CD4-positive, alpha-beta T cell treated with Interleukin-21 for 1 hour (primary cell): ENCODE measurements at regions not wholly inside any gene's neighbourhood (a gene's known extent, or its start where the extent isn't known, plus 50 kb on each side); places are given as distances from the start of the nearest gene placed in this dataset.

Experiments used
- DNase-seq: peaks from one replicate; pipeline ENCODE4 v3.0.0-alpha.2; 2020

DNA sequence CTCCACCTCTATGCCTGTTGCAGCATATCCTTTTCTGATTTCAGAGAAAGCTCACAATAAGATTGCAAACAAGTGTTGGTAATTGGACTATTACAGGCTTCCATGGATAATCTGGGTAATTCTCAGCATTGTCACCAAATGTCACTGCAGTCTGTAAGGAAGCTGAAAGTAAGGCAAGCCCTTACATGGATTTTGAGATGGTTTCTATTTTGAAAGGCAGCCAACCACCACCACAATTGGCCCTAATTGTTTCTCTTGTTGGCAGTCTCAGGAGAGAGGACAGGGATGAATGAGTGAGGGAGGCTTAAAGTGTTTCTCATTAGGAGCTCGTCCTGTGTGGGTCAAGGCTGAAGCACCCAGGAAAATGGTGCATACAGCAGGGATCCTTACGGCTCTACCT, 879.9 kb downstream of the TUSC7 start:
- no peak for DNase-seq

DNA sequence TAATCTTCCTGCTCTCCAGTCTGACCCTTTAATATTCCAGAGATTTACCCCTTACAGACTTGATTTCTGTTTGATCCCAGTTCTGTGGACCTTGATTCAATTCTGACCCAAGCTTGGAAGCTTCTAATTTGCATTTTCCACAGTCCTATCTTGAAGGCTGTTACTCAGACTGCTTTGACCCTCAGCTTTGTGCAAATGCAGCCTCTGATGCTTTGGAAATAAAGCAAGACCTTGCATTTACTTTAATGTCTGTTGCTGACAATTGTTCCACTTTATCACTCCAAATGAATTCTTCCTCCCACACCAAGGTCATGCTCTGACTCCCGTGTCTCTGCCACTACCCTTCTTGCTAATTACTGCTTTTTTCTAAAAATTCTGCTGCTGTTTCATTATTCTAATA, 886.0 kb downstream of the TUSC7 start:
- no peak for DNase-seq

DNA sequence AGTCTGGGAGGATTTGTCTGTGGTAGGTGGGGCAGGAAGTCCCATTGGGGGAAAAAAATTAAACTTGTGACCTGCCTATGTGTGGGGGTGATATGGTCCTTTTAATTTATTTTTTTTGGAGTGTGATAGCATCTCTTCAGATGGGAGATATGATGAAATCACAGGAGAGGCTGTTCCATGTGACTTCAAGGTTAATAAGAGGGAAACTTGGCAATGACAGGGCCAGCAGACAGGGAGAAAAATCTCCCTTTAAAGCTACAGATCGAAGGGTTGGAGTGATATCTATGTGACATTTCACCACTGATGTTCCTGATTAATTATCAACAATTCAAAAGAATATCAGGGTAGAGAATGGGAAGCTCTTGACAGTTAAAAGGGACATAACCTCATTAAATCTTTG, 886.9 kb downstream of the TUSC7 start:
- no peak for DNase-seq

DNA sequence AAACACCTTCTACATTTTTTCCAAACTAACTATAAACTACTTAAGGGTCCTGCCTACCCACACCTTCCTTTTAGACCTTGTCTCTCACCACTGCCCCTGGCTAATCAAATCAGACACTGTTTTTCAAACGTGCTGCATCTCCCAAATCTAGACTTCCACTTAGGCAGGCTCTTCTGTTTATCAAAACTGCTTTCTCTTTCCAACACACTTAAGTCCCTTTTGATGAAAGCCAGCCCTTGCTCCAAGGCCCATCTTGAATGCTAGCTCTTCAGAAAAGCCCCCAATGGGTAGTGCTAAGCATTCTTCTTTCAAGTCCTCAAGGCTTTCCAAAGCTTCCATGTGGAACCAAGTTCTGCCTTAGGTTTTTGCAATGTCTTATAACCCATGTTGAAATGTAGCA, 888.3 kb downstream of the TUSC7 start:
- no peak for DNase-seq

DNA sequence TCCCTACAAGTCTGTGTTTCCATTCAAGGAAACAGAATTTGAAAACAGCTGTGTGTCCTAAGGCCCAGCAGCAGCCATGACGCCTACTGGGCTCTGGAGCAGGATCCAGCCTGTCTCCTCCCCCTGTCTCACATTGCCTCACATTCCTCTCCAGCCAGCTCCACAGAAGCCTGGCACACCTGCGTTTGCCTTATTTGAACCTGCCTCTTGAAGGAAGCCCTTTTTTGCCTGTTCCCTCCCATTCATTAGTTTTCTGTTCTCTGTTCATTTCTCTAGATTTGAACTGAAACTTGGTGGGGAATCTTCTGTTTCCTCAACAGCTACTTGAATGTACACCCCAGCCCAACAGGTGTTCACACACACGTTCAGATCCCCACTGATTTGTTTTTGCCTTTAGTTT, 890.5 kb downstream of the TUSC7 start:
- no peak for DNase-seq

DNA sequence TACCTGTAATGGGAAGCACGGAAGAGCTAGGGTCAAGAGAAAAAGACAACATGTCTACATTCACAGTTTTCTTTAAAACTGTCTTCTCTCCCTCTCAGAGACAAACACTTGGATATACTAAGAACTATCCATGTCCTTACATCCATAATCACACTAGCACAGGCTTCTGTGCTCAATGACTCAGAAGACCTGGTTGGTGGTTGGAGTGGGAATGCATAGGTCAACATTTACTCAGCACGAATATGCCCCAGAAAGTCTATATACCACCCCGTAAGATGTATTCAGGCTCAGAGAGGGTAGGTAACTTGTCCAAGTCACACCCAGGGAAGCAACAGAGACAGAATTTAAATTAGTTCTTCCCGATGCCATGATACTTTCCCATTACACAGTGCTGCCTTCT, 891.1 kb downstream of the TUSC7 start:
- DNase-seq, result no peak

DNA sequence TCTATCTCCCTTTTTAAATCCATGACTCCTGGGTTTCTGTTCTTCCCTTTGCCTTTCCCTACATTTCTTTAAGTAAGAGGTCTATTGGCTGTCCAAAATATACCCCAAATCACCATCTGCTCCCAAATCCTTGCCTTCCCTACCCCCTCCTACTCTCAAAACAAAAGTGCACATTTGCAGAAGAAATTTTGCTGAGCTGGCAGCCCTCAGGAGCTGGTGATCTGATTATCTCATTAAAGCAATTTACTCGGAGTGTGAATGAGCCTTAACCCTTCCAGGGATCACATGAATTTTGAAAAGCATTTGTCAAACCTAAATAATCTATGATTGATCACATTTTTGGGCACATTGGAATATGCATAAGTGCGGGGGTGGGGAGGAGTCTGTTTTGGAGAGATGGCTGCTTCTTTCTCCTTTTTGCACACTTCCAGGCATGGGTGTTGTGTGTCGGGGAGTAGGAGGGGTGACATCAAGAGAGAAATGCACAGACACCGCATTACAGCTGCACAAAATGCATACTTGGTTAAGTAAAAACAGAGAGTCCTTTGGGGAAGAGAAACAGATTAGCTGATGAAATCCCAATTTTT, 892.6 kb downstream of the TUSC7 start:
- no peak for DNase-seq

DNA sequence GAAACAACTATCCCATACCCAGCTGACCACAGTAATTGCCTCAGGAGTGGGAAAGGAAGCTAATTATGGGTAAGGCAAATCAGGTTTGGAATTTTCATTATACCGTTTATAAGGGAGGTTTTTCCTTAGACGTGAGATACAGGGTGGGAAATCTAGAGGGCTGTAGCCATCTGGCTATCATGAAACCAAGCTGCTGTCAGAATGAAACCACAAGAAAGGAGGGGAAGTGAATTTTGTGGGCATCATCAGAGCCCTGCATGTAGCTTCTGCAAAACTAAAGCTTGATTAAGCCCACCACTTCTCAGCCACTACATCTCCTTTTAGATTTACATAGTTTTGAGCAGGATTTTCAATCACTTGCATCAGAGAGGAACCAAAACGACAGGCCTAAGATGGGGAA, 893.5 kb downstream of the TUSC7 start:
- DNase-seq, result no peak

DNA sequence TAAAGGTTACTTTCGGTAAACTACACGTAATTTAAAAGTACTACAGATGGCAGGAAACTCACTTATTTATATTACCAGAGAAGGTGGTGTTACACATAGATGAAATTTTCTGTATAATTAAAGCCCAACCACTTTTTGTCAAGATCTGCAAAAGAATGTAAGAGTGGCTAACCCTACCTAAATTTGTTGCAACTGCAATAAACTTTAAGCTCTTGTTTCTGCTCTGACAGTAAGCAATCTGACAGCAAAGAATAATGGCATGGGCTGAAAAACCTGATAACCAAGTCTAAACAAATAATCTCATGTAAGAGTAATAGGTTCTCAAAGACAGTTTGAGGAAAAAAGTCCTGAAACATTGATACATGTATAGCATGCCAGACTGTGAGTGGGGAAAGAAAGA, 897.3 kb downstream of the TUSC7 start:
- no peak for DNase-seq

DNA sequence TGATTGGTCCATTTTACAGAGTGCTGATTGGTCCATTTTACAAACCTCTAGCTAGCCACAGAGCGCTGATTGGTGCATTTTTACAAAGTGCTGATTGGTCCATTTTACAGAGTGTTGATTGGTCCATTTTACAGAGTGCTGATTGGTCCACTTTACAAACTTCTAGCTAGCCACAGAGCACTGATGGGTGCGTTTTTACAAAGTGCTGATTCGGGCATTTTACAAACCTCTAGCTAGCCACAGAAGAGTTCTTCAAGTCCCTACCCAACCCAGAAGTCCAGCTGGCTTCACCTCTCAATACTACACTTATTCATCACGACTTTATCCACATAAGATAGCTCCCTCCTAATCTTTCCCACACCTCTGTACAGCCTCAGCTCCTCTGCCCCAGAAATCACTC, 899.8 kb downstream of the TUSC7 start:
- DNase-seq, result no peak

DNA sequence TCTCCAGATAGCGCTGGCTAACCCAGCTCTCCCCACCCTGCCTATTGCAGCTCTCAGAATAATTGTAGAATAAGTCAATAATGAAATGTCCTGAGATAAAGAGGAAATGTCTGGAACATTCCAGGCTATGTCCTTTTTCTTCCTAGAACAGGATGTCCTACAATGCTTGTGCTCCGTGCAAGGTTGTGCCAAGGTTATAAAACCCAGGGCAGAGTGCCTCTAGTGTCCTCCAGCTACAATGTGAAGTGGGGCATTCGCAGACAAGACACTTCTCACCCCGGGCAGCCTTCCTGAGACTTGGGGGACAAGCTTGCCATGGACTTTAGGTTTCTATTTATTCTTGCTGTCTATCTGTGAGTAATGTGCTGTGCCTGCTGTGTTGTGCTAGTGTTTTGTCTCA, 900.6 kb downstream of the TUSC7 start:
- DNase-seq, result no peak

DNA sequence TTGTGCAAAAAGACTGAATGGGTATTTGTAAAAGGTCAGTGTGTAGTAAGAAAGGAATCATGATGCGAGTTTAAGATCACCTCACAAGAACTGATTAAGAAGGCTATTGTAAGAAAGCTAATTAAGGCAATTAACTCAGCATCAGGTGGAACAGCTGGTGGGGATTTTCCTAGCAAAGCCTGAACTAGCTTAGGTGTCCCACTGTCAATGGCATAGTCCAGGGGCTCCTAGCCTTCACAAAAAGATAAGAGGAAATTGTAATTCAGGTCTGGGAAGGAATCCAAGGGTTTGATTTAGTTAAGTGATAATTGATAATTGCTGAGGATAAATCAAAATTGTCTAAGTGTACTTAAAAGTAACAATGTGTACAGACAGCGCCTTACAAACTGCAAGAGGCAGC, 901.6 kb downstream of the TUSC7 start:
- DNase-seq, result no peak

DNA sequence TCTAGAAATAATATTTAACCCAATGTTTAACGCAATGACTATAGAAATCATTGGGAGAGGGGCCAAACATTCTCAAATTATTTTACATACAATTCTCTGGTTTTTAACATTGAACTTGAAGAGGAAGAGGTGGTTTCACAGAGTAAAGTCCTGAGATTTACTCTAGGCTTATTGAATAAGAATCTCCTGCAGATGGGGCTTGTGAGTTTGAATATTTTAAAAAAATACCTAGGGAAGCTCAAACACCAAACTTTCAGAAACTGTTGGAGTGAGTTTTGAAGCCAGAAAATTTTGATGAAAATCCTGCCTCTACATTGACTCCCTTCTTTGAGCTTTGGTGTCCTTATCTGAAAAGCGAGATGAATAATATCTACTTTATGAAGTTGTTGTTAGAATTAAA, 906.6 kb downstream of the TUSC7 start:
- DNase-seq, result no peak

DNA sequence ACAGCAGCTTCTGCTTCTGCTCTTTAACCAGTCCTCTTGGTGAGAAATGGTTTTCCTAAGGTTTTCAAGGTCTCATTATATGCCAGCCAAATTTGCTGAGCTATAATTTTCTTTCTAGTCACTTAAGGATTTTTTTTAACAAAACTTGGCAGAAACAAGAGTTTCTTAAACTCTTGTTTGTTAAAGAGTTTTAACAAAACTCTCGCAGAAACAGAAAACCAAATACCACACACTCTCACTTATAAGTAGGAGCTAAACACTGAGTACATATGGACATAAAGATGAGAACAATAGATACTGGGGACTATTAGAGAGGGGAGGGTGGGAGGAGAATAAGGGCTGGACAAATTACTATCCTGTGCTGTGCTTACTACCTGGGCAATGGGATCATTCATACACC, 908.3 kb downstream of the TUSC7 start:
- DNase-seq, result no peak

DNA sequence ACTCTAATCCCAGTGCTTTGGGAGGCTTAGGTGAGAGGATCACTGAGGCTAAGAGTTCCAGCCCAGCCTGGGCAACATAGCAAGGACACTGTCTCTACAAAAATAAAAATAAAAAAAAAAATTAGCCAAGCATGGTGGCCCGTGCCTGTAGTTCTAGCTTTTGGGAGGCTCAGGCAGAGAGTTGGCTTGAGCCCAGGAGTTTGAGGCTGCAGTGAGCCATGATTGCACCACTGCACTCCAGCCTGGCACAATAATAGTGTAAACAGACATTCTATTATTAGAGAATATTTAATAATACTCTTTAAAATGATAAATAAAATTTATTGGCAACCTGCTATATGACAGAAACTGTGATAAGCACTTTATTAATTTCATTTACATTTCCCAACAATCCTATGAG, 908.9 kb downstream of the TUSC7 start:
- no peak for DNase-seq

DNA sequence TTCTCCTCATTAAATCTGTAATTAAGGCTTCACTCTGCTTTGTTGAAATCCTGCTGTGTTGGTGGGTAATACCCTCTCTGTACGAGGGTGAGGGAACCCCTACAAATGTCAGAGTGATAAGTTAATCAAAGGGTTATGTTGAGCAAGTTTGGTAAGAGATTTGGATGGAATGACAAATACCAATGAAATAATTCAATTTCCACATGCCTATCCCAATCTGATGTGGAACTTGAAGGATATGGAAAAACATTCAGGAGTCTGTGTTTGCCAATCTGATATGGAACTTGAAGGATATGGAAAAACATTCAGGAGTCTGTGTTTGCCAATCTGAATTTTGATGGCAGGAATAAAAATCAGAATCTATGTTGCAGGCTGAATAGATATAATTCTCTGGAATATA, 910.2 kb downstream of the TUSC7 start:
- no peak for DNase-seq

DNA sequence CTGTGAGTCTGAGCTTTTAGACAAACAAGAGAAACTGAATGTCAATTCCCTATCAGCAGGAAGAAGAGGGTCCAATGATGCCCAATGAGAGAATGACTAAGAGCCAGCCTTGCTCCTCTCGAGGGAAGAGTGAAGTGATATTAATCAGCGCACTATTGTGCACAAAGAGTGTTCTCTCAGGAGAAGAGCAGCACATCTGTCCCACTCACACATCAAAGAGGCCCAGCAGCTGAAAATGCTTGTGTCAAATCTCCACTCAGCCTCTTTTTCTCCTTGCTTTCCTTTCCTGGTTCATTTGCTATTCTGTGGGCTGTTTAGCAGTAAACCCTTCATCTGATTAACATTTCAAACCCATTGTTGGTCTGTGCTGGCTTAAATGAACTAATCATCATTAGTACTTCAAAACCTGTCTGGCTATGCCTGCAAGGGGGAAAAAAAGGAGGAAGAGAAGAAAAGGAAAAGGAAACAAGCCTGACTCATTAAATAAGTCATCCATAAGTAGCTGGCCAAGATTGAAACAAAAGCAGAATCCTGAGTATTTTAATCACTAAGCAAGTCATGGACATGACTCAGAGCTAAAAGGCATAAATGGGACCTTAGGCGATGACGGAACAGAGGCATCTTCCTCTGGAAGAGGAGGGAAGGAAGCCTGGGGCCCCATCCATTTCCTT, 912.7 kb downstream of the TUSC7 start:
- no peak for DNase-seq

DNA sequence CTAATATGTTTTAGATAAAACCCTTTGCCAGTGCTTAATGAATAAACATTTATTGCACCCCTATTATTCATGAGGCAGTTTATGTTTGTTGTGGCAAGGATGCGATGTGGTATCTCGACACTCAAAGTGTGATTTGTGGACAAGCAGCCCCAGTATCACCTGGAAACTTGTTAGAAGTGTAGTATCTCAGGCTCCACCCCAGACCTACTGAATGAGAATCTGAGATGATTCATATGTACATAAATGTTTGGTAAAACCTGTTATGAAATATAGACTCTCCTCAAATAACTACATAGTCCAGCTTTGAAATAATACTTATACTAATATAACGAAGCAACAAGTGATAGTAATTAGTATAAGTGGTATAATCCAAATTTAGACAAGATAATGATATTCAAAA, 914.8 kb downstream of the TUSC7 start:
- no peak for DNase-seq

DNA sequence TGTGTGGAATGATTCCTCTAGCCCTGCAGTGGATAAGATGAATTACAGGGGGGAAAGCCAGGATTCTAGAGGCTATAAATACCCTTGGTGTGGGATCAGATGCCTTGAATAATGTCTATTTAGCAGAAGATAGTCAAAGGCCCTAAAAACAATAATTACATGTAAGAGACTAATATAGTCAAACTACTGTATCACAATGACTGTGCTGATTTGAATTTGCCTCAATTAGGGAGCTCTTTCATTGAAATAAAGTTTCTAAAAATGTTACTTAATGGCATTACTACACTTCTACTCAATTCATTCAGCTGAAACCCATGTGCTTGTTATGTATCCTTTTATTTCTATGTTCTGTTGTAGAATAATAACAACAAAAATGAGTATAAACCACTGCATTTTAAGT, 915.6 kb downstream of the TUSC7 start:
- DNase-seq, result no peak

DNA sequence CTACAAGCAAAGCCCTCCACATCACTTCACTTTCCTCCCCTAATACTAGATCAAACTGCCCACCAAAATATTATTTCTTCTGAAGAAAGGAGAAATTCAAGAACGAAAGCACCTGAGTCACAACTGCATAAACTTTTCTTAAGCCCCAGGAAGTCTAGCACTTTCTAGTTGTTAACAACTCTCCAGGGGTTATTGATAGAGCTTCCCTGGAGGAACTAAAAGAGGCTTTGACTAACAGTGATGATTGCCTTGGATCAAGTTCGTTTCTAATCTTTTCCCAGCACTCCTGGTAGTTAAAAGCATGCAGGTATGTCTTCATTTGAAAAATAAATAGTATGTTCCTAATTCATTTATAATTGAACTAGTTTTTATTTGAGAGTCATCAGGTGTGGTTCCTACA, 917.0 kb downstream of the TUSC7 start:
- no peak for DNase-seq

DNA sequence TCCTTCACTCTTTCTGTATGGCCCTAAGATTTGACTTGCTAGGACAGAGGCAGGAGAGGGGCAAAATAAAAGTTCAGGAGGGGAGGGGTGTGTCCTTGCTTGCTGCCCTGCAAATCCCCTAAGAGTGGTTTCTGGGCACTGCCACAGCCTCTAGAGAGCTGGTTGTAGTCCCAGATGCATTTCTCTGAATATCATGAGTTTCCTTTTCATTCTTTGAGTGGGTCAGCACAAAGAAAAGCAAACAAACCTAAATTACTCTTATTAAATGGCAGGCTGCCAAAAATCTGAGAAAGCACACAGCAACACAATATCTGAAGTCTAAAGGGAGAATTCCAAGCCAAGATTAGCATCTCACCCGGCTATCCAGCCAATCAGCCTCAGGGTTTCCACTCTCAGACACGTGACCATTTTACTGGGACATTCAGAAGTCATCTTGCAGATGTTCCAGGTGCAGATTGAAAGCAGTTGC, 919.3 kb downstream of the TUSC7 start:
- DNase-seq, result no peak

DNA sequence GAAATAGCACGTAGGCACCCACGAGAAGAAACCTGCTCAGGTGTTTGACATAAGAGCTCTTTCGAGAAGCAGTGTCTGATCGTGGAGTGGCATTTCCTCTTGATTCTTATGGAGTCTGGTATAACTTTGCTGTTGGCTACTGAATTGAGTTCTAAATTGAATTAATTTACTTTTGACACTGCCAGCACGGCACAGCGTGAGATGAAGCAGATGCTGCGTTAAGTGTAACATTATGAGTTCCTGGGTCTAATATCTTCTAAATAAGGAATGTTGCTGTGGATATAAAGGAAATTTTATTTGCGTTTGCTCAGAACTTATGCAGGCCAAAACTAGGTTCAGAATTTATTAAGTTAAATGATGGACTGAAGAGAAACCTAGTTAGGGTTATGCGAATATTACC, 919.9 kb downstream of the TUSC7 start:
- no peak for DNase-seq

DNA sequence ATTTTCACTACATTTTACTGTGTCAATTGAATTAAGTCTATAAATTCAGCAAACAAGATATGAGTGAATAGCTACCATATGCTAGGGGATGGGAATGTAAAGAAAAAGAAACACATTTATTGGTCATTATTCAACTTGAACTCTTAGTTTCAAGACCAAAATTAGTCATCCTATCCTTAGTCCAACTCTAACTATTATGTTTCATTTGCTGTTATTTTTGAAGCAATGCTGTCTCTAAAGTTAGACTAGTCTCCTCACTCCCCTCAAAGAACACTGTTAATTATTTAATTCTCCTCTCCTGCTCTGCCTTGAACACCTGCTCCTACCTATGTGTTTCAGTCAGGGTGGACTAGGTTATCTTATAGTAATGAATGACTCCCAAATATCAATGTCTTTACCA, 920.9 kb downstream of the TUSC7 start:
- DNase-seq, result no peak

DNA sequence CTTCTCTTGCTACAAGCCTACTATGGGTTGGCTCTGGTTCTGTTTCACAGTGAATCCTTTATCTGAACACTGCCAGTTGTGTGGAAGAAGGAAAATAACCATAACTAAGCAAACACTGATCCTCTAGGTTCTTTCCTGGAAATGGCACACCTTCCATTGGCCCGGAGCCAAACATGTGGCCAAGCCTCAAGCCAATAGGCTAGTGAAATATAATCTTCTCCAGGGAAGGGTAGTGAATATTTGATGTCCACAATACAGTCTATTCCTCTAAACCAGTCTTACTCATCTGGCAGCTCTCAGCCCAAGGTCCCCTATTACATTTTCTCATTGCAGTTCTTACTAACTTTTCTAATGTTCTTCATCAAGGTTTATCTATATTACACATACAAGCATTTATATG, 921.3 kb downstream of the TUSC7 start:
- no peak for DNase-seq

DNA sequence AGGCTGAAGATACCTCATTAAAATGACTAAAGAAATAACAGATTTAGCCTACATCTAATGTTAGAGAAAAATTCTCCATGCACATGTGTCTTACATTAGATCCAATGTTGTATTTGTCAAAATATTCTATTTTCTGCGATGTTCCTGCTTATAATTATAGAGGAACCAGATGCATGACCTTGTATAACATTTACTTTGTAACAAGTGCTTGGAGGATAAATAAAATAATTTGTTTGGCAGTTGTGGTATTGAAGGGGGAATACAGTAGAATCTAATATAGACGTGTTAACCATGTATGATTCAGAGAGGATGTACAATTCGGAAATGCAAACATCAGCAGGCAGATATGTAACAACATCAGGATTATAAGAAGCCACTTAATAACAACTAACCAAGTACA, 922.2 kb downstream of the TUSC7 start:
- no peak for DNase-seq
